Hematopoietic multipotent progenitor cell treated with erythropoietin and hydrocortisone succinate and interleukin-3 and kit ligand, for 15 days (in vitro differentiated cells): ENCODE measurements at regions not wholly inside any gene's neighbourhood (a gene's known extent, or its start where the extent isn't known, plus 50 kb on each side); places are given as distances from the start of the nearest gene placed in this dataset.

ENCODE experiments used
- DNase-seq: peaks from one replicate; pipeline ENCODE4 v3.0.0-alpha.2; 2015; ENCODE audit warnings: low spot score

DNA sequence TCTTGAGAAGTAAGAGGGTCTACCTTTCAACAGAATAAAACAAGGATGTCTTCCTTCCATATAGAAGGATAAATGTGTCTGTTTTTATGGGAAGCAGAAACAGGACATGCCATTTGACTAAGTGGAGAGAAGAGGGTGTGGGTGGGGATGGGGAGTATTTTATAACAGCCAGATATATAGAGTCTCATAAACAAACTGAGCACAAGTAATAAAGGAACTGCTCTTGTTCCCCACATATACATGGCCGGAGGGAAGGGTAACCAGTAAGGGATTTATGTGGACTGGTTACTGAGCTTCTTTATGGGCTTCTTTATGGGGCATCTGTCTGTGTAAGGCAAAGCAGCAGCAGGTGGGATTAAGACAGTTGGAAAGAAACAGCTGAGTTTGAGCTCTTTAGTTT lies 558.1 kb downstream of the REEP3 start:
- DNase-seq, result no peak

DNA sequence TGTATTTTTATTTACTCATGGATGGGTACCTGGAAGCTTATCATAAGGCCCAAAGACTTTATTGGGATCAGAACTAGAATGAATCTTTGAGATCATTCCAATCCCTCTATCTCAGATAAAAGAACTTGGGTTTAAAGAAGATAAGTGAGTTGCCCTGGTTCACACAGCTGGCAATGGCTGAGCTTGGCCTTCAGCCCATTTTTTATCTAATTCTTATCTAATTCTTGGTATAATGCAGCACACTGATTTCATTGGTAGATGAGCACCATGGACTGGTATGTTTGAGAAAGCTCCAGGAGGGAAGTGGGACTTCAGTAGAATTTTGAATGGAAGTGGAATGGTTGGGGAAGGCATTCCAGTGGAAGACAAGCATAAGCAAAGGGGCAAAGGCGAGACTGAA lies 558.9 kb downstream of the REEP3 start:
- DNase-seq, result no peak

DNA sequence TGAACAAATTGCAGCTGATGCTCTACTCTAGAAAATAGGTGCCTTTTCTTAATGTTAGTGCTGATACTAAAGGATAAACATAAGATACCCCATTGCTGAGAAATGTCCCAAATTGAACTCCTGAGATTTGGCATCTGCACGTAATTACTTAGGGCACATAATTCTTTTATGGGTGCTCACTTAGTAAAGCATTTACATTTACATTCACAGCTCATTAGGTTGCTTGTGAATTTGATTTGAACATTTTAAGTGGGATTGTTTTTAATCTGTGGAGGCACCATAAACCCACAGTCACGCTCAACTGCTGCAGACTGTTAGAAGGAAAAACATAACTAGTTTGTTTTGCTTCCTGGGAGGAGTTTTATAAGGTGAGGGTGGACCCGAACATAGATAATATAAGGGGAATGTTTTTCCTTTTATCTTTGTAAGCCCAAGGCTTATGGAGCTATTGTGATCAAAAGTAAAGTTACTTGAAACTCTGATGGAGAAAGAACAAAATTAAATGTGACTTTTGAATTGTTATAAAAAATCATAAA lies 560.8 kb downstream of the REEP3 start:
- no peak for DNase-seq

DNA sequence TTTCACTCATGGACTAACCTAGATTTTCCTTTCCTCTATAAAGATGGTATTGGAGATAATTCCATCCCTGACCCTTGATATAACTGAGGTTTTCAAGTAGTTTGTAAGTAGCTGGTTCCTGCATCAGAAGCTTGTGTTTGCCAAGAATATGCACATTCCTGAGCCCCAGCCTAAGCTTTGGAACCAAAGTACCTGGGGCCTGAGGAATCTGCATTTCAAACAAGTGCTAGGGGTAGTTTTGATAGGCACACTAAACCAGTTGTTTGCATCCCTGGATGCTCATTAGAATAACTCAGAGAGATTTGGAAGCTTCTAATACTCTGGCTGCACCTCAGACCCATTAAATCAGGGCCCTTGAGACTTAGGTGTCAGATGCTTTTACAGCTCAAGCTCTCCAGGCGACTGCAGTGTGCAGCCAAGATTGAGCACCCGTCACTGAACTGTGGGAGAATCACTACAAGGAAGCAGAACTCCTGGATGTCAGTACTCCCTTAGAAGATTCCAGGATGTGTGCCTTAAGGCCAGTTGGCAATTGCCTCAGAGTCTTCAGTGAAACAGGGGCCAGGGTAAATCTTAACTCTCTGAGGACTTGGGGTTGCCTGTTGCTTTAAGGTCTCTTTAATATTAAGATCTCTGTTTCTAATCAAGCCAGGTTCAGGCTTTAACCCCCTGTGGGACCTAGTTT lies 565.0 kb downstream of the REEP3 start:
- no peak for DNase-seq

DNA sequence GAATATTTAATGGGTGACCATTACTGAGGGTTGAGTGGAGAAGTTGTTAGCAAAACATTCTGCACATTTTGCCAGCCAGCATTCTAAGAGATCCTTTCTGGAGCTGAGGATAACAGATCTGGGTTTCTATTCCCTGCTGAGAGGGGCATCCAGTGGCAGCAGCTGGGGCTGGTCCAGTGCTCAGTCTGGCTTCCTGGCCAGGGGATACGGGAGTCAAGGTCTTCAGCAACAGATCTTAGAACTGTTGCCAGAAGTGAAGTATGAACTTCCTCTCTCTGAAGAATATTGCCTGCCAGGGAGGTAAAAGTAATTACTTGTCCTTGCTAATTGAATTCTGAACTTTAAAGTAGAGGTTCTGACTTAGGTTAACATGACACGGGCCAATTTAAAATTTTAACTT lies 568.4 kb downstream of the REEP3 start:
- no peak for DNase-seq

DNA sequence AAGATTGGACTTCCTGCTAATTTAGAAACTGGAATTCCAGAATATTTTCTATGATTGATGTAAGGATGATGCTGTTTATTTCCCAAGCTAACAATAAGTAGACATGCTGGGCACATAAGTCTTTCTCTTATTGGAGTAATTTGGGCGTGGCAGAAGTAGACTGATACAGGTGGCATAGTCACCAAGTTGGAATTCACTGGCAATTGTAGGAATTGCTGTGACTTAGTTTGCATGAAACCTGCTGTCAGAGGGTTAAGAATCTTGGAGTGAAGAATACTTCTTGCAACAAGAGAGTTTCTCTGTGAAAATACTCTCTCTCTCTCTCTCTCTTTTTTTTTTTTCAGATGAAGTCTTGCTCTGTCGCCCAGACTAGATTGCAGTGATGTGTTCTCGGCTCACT lies 569.7 kb downstream of the REEP3 start:
- no peak for DNase-seq

DNA sequence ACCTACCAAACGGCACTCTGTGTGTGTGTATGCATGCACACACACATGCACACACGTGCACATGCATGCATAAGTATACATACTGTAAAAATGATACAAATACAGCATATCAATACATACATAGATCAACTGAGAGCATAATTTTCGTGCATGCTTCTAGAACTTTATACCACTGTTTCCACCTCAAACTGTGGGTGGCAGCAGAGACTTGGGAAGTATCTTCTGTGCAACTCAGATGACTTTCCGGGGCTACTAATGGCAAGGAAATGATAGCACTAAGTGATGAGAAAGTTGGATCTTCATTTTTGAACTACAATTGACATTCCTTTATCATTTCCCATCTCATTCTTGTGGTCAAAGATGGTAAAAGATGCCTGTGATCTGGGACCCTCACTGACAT lies 570.7 kb downstream of the REEP3 start:
- no peak for DNase-seq

DNA sequence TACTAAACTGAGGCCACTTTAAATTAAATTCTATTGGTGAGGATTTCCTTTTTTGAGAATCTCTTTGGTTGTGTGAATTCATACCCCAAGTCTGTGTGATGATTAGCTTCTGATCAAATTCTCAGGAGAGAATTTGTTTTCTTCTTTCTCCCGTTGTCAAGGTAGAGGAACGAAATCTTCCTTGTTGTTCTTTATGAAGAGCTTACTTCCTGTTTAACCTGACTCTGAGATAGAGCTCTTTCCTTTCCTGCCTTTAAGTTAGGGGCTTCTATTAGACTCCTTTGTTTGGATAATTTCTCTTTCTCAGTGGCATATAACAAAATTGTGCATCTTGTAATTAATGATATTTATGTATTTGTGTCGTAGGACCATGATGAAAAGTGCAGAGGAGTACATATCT lies 572.1 kb downstream of the REEP3 start:
- DNase-seq, result no peak

DNA sequence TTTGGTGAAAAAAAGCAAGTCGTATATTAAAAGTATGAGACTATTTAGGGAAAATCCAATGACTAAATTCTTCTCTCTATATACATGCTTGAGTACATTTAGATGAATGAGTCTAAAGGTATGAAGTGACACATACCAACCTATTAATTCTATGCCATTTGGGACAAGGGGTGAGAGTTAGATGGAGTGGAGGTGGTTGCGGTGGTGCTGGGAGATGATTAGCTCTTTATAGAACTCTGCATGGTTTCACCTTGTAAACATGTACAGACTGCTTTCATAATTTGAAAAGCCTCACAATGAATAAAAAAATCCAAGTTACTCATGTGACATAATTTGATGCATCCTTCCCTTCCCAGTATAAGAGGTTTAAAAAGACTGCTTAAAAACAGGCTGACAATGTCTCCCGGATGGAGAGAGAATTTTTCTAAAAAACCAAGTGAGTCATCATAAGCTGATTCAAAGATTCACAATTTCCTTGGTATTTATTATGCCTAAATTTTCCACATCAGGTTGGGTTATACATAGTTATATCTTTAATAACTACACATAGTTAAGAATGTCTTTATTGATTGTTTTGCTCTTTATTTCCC lies 572.8 kb downstream of the REEP3 start:
- no peak for DNase-seq

DNA sequence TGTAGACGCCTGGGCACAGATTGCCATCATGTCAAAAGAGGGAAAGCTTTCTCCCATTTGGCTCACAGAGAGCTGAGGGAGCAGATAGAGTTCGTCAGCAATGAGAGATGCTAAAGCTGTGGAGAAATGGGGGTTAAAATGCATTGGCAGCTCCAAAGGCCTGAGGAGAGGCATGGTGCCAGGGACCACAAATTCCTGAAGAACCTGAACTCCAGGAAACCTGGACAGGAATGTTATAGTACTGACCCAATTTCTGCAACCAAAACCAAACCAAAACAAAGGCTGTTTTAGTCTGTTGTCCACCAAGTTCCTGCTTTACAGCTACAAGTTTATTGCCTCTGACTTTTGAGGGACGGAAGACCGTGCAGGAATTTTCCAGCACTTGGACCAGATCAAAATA lies 575.7 kb downstream of the REEP3 start:
- DNase-seq, result no peak

DNA sequence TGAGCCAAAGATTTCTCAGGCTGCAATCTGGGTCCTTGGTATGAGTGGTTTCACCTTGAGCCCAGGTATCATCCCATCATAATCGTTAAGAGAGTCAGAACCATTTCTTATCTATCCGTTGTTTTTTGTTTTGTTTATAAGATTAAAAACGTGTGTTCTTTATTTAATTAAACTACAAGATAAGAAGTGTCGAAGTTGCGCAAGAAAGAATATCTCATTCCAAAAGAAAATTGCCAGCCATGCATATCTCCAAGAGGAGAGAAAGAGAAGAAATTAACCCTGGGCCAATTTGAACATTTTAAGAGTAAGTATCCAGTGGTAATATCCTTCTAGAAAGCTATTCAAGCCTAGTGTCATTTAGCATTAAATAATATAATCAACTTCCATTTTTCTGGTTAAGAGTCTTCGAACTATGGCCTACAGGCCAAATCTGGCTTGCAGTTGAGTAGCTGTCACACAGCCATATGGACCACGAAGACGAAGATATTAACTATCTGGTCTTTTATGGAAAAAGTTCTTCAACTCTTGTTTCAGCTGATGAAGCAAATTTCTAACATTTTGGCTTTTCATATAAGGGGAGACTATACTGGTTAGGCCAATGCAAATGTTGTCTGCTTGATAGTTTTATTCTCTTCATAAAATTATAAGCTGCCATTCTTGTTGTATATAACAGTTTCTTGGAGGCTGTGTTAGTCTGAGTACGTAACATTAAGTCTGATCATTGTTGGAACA lies 576.4 kb downstream of the REEP3 start:
- no peak for DNase-seq

DNA sequence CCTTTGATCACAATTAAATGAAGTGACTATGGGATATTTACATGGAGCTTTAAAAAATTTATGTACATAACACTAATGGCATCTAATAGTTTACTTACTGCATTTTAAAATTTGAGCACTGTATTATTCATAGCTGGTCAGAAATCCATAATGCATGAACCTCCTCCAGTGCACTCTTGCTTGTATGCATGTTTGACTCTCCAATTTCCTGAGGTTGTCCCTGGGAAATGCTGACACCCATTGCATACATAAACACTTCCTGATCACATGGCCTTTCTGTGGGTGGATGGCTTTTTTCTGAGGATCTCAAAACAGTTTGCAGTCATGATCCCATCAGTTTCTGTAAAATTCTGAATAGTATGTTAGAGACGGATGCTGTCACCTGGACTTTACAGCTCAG lies 577.8 kb downstream of the REEP3 start:
- no peak for DNase-seq

DNA sequence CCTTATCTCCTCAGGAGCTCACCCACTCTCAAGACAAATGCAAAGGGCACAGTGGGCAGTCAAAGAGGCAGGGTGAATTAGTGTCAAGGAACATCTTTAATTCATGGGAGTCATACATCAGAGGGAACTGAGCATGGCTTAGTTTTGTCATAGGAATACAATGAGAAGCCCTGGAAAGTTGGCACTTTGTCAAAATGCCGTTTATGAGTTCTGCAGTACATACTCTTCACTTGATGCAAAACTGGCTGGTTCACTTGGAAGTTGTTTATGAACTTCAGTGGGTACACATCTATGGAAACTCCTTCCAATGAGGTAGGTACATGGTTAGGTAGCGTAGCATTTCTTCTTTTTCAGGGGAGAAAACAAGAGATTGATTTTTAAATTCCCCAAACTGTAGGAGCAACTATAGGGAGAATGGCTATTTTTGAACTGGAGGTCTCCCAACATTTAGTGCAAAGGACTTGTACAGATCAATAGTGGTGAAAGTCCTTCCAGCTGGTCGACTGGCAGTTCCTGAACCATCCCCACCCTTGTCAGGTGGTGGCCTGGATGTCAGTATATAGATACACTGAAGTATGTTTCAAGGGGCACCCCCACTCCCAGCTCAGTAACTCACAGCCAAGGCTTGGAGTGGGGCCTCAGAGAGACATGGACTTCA lies 580.5 kb downstream of the REEP3 start:
- no peak for DNase-seq

DNA sequence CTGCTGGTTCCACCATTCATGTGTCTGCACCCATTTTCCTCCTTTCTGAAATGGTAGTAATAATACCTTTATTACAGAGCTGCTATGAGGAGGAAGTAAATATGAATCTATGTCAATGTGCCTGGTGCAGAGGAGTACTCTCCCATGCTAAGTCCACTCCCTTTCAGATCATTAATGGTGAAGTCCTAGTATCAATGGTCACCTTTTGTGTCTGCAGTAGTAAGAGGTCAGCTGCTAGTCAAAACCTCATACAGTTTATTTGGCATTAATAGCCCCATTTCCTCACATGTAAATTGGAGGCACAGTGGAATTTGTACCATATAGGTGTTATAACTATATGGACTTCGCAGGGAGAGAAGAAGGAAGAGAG lies 581.0 kb downstream of the REEP3 start:
- DNase-seq, result no peak

DNA sequence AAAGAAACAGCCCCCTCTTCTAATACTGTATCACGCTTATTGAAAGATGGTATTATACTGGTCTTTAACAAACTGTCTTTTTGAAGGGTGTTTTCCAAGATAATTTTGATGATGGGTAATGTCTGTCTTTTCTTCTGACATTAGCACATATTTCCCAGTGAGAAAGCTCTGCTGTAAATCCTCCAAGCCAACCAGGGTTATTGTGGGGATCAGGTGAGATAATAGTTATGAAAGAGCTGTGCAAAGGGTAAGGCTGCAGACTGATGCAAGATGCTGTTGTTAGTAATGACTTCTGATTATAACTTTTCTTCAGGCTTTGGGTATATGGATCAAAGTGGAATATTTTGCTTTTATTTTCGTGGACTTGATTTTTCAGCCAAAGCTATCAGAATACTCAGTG lies 581.7 kb downstream of the REEP3 start:
- no peak for DNase-seq

DNA sequence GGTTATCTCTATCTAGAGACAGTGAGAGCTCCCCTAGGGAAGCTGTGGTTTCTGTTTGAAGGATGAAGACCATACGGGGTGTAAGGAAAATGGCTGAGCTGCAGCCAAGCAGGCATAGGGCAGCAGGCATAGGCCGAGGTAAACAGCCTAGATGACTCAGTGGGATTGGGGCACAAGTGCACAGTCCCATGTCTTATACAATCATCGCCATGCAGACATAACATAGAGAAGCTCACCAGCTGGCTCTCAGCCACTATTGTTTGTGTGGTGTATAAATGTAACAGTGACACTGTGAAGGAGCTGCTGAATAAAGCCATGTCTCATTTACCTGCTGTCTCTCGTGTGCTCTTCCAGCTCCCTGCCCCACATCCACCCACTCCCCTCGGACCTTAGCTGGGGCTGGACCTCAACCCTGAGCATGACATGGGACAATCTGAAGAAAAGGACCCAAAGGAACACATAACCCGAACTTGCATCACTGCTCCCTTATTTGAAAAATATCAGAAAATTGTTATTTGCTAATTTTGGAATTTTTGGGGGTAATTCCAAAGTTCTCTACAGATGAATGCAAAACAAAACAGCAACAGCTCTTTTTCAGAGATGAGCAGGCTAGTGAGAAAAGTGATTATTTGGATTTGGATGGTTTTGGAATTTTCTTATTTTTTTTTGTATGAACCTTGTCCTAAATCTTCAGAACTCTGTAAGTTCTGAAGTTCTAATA lies 582.7 kb downstream of the REEP3 start:
- no peak for DNase-seq

DNA sequence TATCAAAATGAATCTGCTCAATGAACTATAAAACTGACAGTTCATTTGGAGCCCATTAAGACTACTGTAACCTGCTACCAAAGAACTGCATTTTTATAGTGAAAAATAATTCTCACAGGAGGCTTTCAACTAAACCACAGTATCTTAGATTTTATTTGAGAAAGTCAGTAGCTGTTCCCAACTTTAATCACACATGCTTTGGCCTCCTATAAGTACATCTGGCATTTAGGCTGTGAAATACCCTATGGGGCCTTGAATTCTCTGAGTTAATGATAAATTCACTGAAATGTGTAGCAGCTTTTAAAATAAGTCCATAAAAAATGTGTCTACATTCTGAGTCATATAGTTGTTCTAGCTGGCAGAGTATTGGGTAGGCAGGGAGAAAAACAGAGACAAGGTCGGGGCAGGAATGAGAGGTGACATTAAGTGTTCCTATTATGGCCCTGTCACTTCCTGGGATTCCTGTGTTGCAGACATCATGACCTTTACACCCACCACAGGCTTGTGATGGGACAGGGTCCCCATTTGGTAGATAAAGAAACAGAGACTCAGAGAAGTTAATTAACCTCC lies 588.8 kb downstream of the REEP3 start:
- no peak for DNase-seq

DNA sequence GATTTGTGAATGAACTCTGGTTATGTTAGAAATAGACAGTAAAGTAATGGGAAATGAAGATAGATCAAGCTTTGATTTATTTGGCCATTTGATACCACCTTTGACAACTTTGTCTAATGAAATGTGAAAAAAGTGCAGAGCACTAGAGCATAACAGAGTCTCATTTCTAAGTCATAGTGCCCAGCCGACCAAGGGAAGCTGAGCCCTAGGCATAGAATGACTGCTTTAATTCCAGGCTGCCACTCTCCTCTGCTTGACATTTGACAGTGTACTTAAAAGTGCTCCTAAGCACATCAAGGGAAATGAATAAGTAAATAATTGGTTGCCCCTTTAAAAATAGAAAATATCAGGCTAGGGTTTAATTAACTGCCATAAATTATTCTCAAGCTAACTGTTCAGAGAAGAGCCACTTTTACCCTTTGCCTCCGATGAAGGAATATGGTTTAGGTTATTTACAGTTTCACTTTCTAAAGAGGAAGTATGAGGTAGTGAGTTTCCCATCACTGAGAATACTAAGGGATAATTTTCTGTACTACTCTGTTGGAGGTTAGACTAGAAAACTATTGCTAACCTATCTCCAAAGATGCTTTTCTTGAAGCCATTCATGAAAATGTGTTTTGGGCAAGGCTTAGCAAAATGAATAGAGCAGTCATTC lies 591.6 kb downstream of the REEP3 start:
- DNase-seq, result no peak

DNA sequence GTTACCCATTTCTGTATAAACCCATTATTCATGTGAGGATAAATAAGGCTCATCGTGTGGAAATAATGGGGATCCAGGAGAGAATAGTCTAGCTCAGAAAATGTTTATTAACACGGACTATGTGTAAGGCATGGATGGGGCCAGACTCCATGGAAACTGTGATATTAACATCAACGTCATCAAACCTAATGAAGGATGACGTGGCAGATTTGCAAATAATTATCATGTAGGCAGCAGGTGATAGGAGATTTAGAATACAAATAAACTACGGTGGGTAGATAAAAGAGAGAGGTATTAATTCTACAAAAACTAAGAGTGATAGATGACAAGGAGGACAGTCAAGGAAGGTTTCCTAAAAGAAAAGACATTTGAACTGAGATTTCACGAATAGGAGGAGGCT lies 592.2 kb downstream of the REEP3 start:
- no peak for DNase-seq

DNA sequence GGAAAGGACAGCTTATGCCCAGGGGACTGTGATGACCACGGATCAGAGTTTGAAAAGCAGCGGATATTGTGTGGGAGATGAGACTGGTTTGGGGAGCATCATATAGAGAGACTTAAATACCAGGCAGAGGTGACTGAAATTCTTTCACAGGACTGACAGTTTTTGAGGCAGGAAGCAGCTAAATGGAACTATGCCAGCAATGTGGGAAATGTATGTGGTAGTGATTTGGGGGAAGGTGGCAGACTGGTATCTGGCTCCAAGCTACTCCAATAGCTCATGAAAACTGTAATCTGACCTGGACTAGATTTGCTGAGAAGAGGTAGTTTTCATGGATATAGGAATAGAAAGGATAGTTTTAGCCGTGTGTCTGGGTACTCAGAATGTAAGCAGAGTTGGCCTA lies 592.6 kb downstream of the REEP3 start:
- no peak for DNase-seq

DNA sequence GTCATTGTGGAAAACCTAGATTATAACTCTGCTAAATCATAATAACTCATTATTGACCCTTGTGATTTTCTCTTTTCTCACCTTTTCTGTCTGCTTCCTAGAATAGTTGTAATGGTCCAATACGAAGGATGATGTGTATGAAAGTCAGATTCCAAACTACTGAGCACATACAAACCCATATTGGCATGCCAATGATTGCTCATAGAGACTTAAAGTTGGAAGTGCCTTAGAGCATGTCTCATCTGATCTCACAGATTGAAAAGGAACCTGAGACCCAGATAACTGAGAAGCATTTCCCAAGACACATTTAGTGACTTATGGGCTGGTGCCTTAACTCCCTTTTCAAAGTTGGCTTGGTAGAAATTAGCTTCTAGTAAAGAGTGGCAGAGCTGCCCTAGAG lies 594.3 kb downstream of the REEP3 start:
- DNase-seq, result no peak
